SK-N-SH (cell line): ENCODE measurements at regions not wholly inside any gene's neighbourhood (a gene's known extent, or its start where the extent isn't known, plus 50 kb on each side); places are given as distances from the start of the nearest gene placed in this dataset.

Experiments used
- CTCF ChIA-PET: fragments of 300-600, 350-600 bp; formaldehyde crosslinking; extraction: SDS; loops from one replicate; lab custom pipeline; 2021; lab: Yijun Ruan, JAX
- POLR2A ChIA-PET: fragments of 350-600 bp; sonication (Branson Sonifier 250); formaldehyde crosslinking; extraction: SDS; loops from one replicate; lab custom pipeline; 2020; ENCODE audit warnings: antibody characterized with exemption, inconsistent platforms; lab: Yijun Ruan, JAX
- DNase-seq: peaks from one replicate; pipeline ENCODE4 v3.0.0; 2012
- H2AFZ ChIP-seq: fragments of 200-600 bp; sonication (generic); 2 replicates; pipeline ENCODE4 v1.8.1; 2016; ENCODE audit warnings: antibody characterized with exemption, mild to moderate bottlenecking, low read depth
- H3F3A ChIP-seq: fragments of 200-600 bp; sonication (generic); replicated peaks from 2 replicates; pipeline ENCODE3; 2016; ENCODE audit warnings: antibody characterized with exemption, mild to moderate bottlenecking; ENCODE audit not compliant: insufficient read depth
- H3K27ac ChIP-seq, 2 experiments: fragments of 200-500 bp in 1 of 2; fragments of 200-600 bp in 1 of 2; sonication (Bioruptor generic) in 1 of 2; sonication (generic), shearing (Covaris generic) in 1 of 2; 2 replicates each; pipeline versions ENCODE4 v1.5.1 to v1.6.1; 2014 to 2016; ENCODE audit warnings: low read depth in 2 of 2, inconsistent platforms in 1 of 2, low read length in 1 of 2, mild to moderate bottlenecking in 1 of 2, mixed read lengths in 1 of 2
- H3K27me3 ChIP-seq: fragments of 200-600 bp; sonication (generic), shearing (Covaris generic); 2 replicates; pipeline ENCODE4 v1.6.1; 2016; ENCODE audit warnings: mixed run types; ENCODE audit not compliant: insufficient read depth
- H3K36me3 ChIP-seq, 2 experiments: fragments of 200-500 bp in 1 of 2; fragments of 200-600 bp in 1 of 2; sonication (Bioruptor generic) in 1 of 2; sonication (generic) in 1 of 2; replicated peaks in 1 of 2; 2 replicates each; pipeline versions ENCODE3 to v1.5.1; 2014 to 2016; ENCODE audit warnings: low read length in 1 of 2, mild to moderate bottlenecking in 1 of 2; ENCODE audit not compliant: insufficient read depth in 2 of 2, control insufficient read depth in 1 of 2
- H3K4me1 ChIP-seq, 2 experiments: fragments of 200-500 bp in 1 of 2; fragments of 200-600 bp in 1 of 2; sonication (Bioruptor generic) in 1 of 2; sonication (generic), shearing (Covaris generic) in 1 of 2; 2 replicates each; pipeline versions ENCODE4 v1.5.1 to v1.6.1; 2014 to 2016; ENCODE audit warnings: low read depth in 1 of 2, low read length in 1 of 2, mixed run types in 1 of 2; ENCODE audit not compliant: insufficient read depth in 2 of 2, control insufficient read depth in 1 of 2
- H3K4me2 ChIP-seq: fragments of 200-600 bp; sonication (generic), shearing (Covaris generic); 2 replicates; pipeline ENCODE4 v1.6.1; 2017; ENCODE audit warnings: mixed run types
- H3K4me3 ChIP-seq, 2 experiments: fragments of 200-500 bp in 1 of 2; fragments of 200-600 bp in 1 of 2; sonication (Bioruptor generic) in 1 of 2; sonication (generic), shearing (Covaris generic) in 1 of 2; 2 replicates each; pipeline versions ENCODE4 v1.5.1 to v1.8.1; 2014 to 2016; ENCODE audit warnings: low read depth in 2 of 2, inconsistent platforms in 1 of 2, low read length in 1 of 2, mild to moderate bottlenecking in 1 of 2, mixed read lengths in 1 of 2, moderate library complexity in 1 of 2
- H3K79me2 ChIP-seq: fragments of 200-600 bp; sonication (generic); 2 replicates; pipeline ENCODE4 v1.8.1; 2017; ENCODE audit warnings: mild to moderate bottlenecking; ENCODE audit not compliant: insufficient read depth
- H3K9ac ChIP-seq: fragments of 200-600 bp; sonication (generic); 2 replicates; pipeline ENCODE4 v1.6.1; 2017; ENCODE audit warnings: mixed run types
- H3K9me2 ChIP-seq: fragments of 200-600 bp; sonication (generic); 2 replicates; pipeline ENCODE4 v1.6.1; 2017; ENCODE audit warnings: mixed run types
- H3K9me3 ChIP-seq: fragments of 200-600 bp; sonication (generic); 2 replicates; pipeline ENCODE4 v1.6.1; 2017; ENCODE audit warnings: mixed run types, mild to moderate bottlenecking, moderate library complexity
- H4K20me1 ChIP-seq: fragments of 200-600 bp; sonication (generic); 2 replicates; pipeline ENCODE4 v1.6.1; 2017; ENCODE audit warnings: mild to moderate bottlenecking, mixed run types; ENCODE audit not compliant: insufficient read depth
- CHD2 ChIP-seq: fragments of 150-350 bp; IDR thresholded peaks from 2 replicates; pipeline ENCODE4 v1.6.1; 2018; ENCODE audit warnings: low read length; ENCODE audit not compliant: partially characterized antibody
- FOSL2 ChIP-seq: IDR thresholded peaks from 2 replicates; pipeline ENCODE4 v1.4.0; 2012; ENCODE audit warnings: low read depth, mild to moderate bottlenecking, moderate library complexity, borderline replicate concordance
- GATA2 ChIP-seq: sonication (generic); formaldehyde crosslinking; IDR thresholded peaks from 2 replicates; pipeline ENCODE4 v1.5.0; 2020; ENCODE audit warnings: mild to moderate bottlenecking, missing genetic modification reagents
- MAX ChIP-seq: IDR thresholded peaks from 2 replicates; pipeline ENCODE4 v1.4.0; 2012; ENCODE audit warnings: low read depth
- MEF2A ChIP-seq: IDR thresholded peaks from 2 replicates; pipeline ENCODE4 v1.4.0; 2012; ENCODE audit warnings: low read depth, borderline replicate concordance
- NFIC ChIP-seq: IDR thresholded peaks from 2 replicates; pipeline ENCODE4 v1.4.0; 2012; ENCODE audit warnings: borderline replicate concordance
- NRF1 ChIP-seq: IDR thresholded peaks from 2 replicates; pipeline ENCODE4 v1.6.1; 2012; ENCODE audit warnings: low read depth, mild to moderate bottlenecking, low read length
- POLR2AphosphoS5 ChIP-seq: IDR thresholded peaks from 2 replicates; pipeline ENCODE4 v1.6.1; 2012; ENCODE audit warnings: low read depth, low read length
- RAD21 ChIP-seq: IDR thresholded peaks from 2 replicates; pipeline ENCODE4 v1.6.1; 2012; ENCODE audit warnings: mild to moderate bottlenecking, low read length
- RCOR1 ChIP-seq: fragments of 150-350 bp; IDR thresholded peaks from 2 replicates; pipeline ENCODE4 v1.6.1; 2017; ENCODE audit warnings: antibody characterized with exemption, low read length
- REST ChIP-seq: IDR thresholded peaks from 2 replicates; pipeline ENCODE4 v1.6.1; 2012; ENCODE audit warnings: mild to moderate bottlenecking, low read depth, low read length, moderate library complexity
- RFX5 ChIP-seq: IDR thresholded peaks from 2 replicates; pipeline ENCODE4 v1.6.1; 2012; ENCODE audit warnings: mild to moderate bottlenecking, improper control_type of control experiment, low read length
- RXRA ChIP-seq: IDR thresholded peaks from 2 replicates; pipeline ENCODE4 v1.4.0; 2012; ENCODE audit warnings: low read depth, mild to moderate bottlenecking, borderline replicate concordance
- SIN3A ChIP-seq: IDR thresholded peaks from 2 replicates; pipeline ENCODE4 v1.6.1; 2012; ENCODE audit warnings: low read depth, mild to moderate bottlenecking, low read length, moderate library complexity, borderline replicate concordance
- SMC3 ChIP-seq: IDR thresholded peaks from 2 replicates; pipeline ENCODE4 v1.6.1; 2012; ENCODE audit warnings: low read depth, low read length, improper control_type of control experiment
- TCF12 ChIP-seq: IDR thresholded peaks from 2 replicates; pipeline ENCODE4 v1.4.0; 2012
- TEAD4 ChIP-seq: IDR thresholded peaks from 2 replicates; pipeline ENCODE4 v1.4.0; 2012; ENCODE audit warnings: mild to moderate bottlenecking, borderline replicate concordance; ENCODE audit not compliant: insufficient read depth
- USF1 ChIP-seq: IDR thresholded peaks from 2 replicates; pipeline ENCODE4 v1.4.0; 2012; ENCODE audit warnings: low read depth, borderline replicate concordance
- USF2 ChIP-seq: fragments of 150-350 bp; IDR thresholded peaks from 2 replicates; pipeline ENCODE4 v1.6.1; 2017; ENCODE audit warnings: antibody characterized with exemption, low read length, low read depth, borderline replicate concordance
- WGBS: methylation state at CpG from one replicate; pipeline ENCODE4 v1.1.6; 2017; ENCODE audit warnings: low lambda C conversion rate; 5-methylcytosine and 5-hydroxymethylcytosine counted together

GRCh38 chr13:106329941-106330340 lies 205.5 kb downstream of the EFNB2 start:
- no peaks in the 10 kb centered on the region for H3F3A ChIP-seq
- H3K79me2 ChIP-seq, result no peaks in the 10 kb centered on the region
- H3K36me3 ChIP-seq, result no peaks in the 10 kb centered on the region
- H3K9me2 ChIP-seq, result no peaks in the 10 kb centered on the region
- H3K27ac ChIP-seq, result no peak overlapping the region
- H3K4me3 ChIP-seq, result no peak overlapping the region
- POLR2A ChIA-PET, result no interaction called here
- TF ChIP-seq SIN3A, result no peak
- TF ChIP-seq NFIC, result no peak
- TF ChIP-seq RAD21, result no peak
- TF ChIP-seq FOSL2, result no peak
- no peak for TF ChIP-seq NRF1
- no peak for TF ChIP-seq POLR2AphosphoS5
- no peak for TF ChIP-seq RFX5
- TF ChIP-seq USF2, result no peak
- TF ChIP-seq TEAD4, result no peak
- no peak for TF ChIP-seq SMC3
- no peak for TF ChIP-seq RCOR1
- no peak for TF ChIP-seq CHD2
- TF ChIP-seq TCF12, result no peak
- TF ChIP-seq REST, result no peak
- TF ChIP-seq RXRA, result no peak
- no peak for TF ChIP-seq MAX
- TF ChIP-seq GATA2, result no peak
- TF ChIP-seq MEF2A, result no peak
- TF ChIP-seq USF1, result no peak
- H4K20me1 ChIP-seq, result no peaks in the 10 kb centered on the region
- no peaks in the 10 kb centered on the region for H3K9me3 ChIP-seq
- no peaks in the 10 kb centered on the region for H3K4me1 ChIP-seq
- H3K4me2 ChIP-seq, result no peak overlapping the region
- DNase-seq, result no peak
- no peaks in the 10 kb centered on the region for H3K27me3 ChIP-seq
- H2AFZ ChIP-seq, result no peak overlapping the region
- CTCF ChIA-PET, result no interaction called here
- WGBS, result 76% methylated on average over 5 of the region's 5 CpGs
- H3K9ac ChIP-seq, result no peak overlapping the region
